GM18870 (cell line): ENCODE measurements at regions not wholly inside any gene's neighbourhood (a gene's known extent, or its start where the extent isn't known, plus 50 kb on each side); places are given as distances from the start of the nearest gene placed in this dataset.

ENCODE experiments used
- ATAC-seq: cut with Tn5 transposase; IDR thresholded peaks from one replicate; pipeline ENCODE4 v1.9.1; 2021; ENCODE audit warnings: moderate library complexity; ENCODE audit not compliant: unreplicated experiment

- ATAC-seq, result no peak
Measured at GRCh38 chr14:85978582-85979250, 448.8 kb downstream of the FLRT2 start.

- no peak for ATAC-seq
Measured at GRCh38 chr14:85974602-85975001, 444.7 kb downstream of the FLRT2 start.

GRCh38 chr14:85963486-85963885, 433.5 kb downstream of the FLRT2 start:
- ATAC-seq, result no peak

GRCh38 chr14:85960756-85961155, 430.8 kb downstream of the FLRT2 start:
- no peak for ATAC-seq

GRCh38 chr14:85959063-85959462, 429.1 kb downstream of the FLRT2 start:
- no peak for ATAC-seq

- ATAC-seq, result no peak
Measured at GRCh38 chr14:85958069-85958468, 428.1 kb downstream of the FLRT2 start.

- ATAC-seq, result no peak
Measured at GRCh38 chr14:85953265-85953664, 423.3 kb downstream of the FLRT2 start.

GRCh38 chr14:85948153-85948552, 418.2 kb downstream of the FLRT2 start:
- no peak for ATAC-seq

- no peak for ATAC-seq
Measured at GRCh38 chr14:85947461-85948139, 417.7 kb downstream of the FLRT2 start.

GRCh38 chr14:85943192-85943591, 413.2 kb downstream of the FLRT2 start:
- no peak for ATAC-seq

GRCh38 chr14:85934886-85935254, 404.9 kb downstream of the FLRT2 start:
- ATAC-seq, result peak; percentile 41

GRCh38 chr14:85934123-85934885, 404.4 kb downstream of the FLRT2 start:
- ATAC-seq, result peak; percentile 89

GRCh38 chr14:85921241-85921640, 391.3 kb downstream of the FLRT2 start:
- ATAC-seq, result no peak

- no peak for ATAC-seq
Measured at GRCh38 chr14:85917716-85918115, 387.8 kb downstream of the FLRT2 start.

GRCh38 chr14:85915711-85916110, 385.8 kb downstream of the FLRT2 start:
- ATAC-seq, result no peak

- no peak for ATAC-seq
Measured at GRCh38 chr14:85912141-85912540, 382.2 kb downstream of the FLRT2 start.

- ATAC-seq, result no peak
Measured at GRCh38 chr14:85911044-85911443, 381.1 kb downstream of the FLRT2 start.

GRCh38 chr14:85909581-85909980, 379.6 kb downstream of the FLRT2 start:
- ATAC-seq, result no peak

GRCh38 chr14:85907536-85907935, 377.6 kb downstream of the FLRT2 start:
- no peak for ATAC-seq

- ATAC-seq, result no peak
Measured at GRCh38 chr14:85897808-85898207, 367.9 kb downstream of the FLRT2 start.

GRCh38 chr14:85895603-85896002, 365.7 kb downstream of the FLRT2 start:
- ATAC-seq, result no peak

- ATAC-seq, result no peak
Measured at GRCh38 chr14:85892251-85892650, 362.3 kb downstream of the FLRT2 start.
